H1 (cell line): ENCODE measurements at regions not wholly inside any gene's neighbourhood (a gene's known extent, or its start where the extent isn't known, plus 50 kb on each side); places are given as distances from the start of the nearest gene placed in this dataset.

Experiments used
- CEBPB ChIP-seq: IDR thresholded peaks from 2 replicates; pipeline ENCODE4 v1.6.1; 2012; ENCODE audit warnings: low read depth, low read length
- NANOG ChIP-seq: IDR thresholded peaks from 2 replicates; pipeline ENCODE4 v1.6.1; 2011; ENCODE audit warnings: low read length, low read depth, mild to moderate bottlenecking, inconsistent platforms; ENCODE audit not compliant: insufficient read depth, poor library complexity, severe bottlenecking
- NRF1 ChIP-seq: IDR thresholded peaks from 2 replicates; pipeline ENCODE4 v1.6.1; 2011; ENCODE audit warnings: mild to moderate bottlenecking, low read depth, low read length, improper control_type of control experiment
- POLR2AphosphoS5 ChIP-seq: IDR thresholded peaks from 2 replicates; pipeline ENCODE4 v1.6.1; 2011; ENCODE audit warnings: low read depth, low read length
- RXRA ChIP-seq: IDR thresholded peaks from 2 replicates; pipeline ENCODE4 v1.6.1; 2011; ENCODE audit warnings: low read depth, mild to moderate bottlenecking, low read length, moderate library complexity; ENCODE audit not compliant: insufficient read depth
- SUZ12 ChIP-seq: fragments of 200-600 bp; sonication (generic); IDR thresholded peaks from 2 replicates; pipeline ENCODE4 v1.6.1; 2012; ENCODE audit warnings: mild to moderate bottlenecking, inconsistent platforms, low read length, moderate library complexity, mixed read lengths
- TEAD4 ChIP-seq: IDR thresholded peaks from 2 replicates; pipeline ENCODE4 v1.6.1; 2012; ENCODE audit warnings: low read depth, low read length, inconsistent platforms, mixed read lengths
- TF ChIP-seq, protein P1 (sequence below): fragments of 300-600 bp; sonication (generic); IDR thresholded peaks from 2 replicates; pipeline ENCODE4 v1.7.1; 2012; ENCODE audit warnings: low read length, moderate library complexity, mild to moderate bottlenecking, inconsistent platforms; ENCODE audit not compliant: insufficient replicate concordance

DNA sequence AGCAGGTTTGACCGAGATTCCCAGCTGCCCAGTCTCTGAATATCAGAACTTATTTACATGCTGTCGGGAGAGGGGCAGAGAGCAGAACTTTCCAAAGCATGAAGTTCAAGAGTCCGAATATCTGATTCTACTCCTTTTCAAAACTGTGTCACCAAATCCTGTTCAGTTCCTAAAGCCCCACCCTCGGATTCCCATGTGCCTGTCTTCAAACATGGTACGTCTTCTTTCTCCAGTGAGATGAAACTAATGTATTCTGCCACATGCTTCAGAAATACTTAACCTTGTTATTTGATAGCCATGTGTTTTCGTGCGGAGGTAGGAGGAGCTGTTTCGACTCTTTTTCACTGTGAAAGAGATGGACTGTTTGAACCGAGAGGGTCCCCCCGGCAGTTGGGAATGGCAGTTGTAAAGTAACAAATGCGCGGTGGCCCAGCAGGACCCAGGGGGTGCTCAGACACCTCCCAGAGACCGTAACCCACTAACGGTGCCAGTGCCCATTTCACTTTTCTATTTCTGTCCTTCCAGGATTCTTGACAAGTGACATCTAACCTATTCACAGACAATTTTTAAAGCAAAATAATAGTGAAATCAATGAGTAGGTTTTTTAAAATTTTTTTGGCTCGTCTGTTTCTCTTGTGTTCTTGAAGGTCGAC, 67.2 kb downstream of the ZBTB18 start (continued):
- TF ChIP-seq, protein P1, sequence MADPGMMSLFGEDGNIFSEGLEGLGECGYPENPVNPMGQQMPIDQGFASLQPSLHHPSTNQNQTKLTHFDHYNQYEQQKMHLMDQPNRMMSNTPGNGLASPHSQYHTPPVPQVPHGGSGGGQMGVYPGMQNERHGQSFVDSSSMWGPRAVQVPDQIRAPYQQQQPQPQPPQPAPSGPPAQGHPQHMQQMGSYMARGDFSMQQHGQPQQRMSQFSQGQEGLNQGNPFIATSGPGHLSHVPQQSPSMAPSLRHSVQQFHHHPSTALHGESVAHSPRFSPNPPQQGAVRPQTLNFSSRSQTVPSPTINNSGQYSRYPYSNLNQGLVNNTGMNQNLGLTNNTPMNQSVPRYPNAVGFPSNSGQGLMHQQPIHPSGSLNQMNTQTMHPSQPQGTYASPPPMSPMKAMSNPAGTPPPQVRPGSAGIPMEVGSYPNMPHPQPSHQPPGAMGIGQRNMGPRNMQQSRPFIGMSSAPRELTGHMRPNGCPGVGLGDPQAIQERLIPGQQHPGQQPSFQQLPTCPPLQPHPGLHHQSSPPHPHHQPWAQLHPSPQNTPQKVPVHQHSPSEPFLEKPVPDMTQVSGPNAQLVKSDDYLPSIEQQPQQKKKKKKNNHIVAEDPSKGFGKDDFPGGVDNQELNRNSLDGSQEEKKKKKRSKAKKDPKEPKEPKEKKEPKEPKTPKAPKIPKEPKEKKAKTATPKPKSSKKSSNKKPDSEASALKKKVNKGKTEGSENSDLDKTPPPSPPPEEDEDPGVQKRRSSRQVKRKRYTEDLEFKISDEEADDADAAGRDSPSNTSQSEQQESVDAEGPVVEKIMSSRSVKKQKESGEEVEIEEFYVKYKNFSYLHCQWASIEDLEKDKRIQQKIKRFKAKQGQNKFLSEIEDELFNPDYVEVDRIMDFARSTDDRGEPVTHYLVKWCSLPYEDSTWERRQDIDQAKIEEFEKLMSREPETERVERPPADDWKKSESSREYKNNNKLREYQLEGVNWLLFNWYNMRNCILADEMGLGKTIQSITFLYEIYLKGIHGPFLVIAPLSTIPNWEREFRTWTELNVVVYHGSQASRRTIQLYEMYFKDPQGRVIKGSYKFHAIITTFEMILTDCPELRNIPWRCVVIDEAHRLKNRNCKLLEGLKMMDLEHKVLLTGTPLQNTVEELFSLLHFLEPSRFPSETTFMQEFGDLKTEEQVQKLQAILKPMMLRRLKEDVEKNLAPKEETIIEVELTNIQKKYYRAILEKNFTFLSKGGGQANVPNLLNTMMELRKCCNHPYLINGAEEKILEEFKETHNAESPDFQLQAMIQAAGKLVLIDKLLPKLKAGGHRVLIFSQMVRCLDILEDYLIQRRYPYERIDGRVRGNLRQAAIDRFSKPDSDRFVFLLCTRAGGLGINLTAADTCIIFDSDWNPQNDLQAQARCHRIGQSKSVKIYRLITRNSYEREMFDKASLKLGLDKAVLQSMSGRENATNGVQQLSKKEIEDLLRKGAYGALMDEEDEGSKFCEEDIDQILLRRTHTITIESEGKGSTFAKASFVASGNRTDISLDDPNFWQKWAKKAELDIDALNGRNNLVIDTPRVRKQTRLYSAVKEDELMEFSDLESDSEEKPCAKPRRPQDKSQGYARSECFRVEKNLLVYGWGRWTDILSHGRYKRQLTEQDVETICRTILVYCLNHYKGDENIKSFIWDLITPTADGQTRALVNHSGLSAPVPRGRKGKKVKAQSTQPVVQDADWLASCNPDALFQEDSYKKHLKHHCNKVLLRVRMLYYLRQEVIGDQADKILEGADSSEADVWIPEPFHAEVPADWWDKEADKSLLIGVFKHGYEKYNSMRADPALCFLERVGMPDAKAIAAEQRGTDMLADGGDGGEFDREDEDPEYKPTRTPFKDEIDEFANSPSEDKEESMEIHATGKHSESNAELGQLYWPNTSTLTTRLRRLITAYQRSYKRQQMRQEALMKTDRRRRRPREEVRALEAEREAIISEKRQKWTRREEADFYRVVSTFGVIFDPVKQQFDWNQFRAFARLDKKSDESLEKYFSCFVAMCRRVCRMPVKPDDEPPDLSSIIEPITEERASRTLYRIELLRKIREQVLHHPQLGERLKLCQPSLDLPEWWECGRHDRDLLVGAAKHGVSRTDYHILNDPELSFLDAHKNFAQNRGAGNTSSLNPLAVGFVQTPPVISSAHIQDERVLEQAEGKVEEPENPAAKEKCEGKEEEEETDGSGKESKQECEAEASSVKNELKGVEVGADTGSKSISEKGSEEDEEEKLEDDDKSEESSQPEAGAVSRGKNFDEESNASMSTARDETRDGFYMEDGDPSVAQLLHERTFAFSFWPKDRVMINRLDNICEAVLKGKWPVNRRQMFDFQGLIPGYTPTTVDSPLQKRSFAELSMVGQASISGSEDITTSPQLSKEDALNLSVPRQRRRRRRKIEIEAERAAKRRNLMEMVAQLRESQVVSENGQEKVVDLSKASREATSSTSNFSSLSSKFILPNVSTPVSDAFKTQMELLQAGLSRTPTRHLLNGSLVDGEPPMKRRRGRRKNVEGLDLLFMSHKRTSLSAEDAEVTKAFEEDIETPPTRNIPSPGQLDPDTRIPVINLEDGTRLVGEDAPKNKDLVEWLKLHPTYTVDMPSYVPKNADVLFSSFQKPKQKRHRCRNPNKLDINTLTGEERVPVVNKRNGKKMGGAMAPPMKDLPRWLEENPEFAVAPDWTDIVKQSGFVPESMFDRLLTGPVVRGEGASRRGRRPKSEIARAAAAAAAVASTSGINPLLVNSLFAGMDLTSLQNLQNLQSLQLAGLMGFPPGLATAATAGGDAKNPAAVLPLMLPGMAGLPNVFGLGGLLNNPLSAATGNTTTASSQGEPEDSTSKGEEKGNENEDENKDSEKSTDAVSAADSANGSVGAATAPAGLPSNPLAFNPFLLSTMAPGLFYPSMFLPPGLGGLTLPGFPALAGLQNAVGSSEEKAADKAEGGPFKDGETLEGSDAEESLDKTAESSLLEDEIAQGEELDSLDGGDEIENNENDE, result no peak
- no peak for TF ChIP-seq RXRA
- no peak for TF ChIP-seq NANOG
- no peak for TF ChIP-seq CEBPB
- no peak for TF ChIP-seq POLR2AphosphoS5
- no peak for TF ChIP-seq TEAD4
- TF ChIP-seq SUZ12, result no peak
- TF ChIP-seq NRF1, result no peak
- TF ChIP-seq, all 59 proteins: peak for 0
